HG02870 (cell line): ENCODE measurements at regions not wholly inside any gene's neighbourhood (a gene's known extent, or its start where the extent isn't known, plus 50 kb on each side); places are given as distances from the start of the nearest gene placed in this dataset.
A peak's percentile ranks its signal among the peaks of the same experiment; 100 is the strongest.

Source experiments
- ATAC-seq: cut with Tn5 transposase; IDR thresholded peaks from one replicate; pipeline ENCODE4 v1.9.1; 2021; ENCODE audit warnings: mild to moderate bottlenecking, moderate library complexity; ENCODE audit not compliant: unreplicated experiment

DNA sequence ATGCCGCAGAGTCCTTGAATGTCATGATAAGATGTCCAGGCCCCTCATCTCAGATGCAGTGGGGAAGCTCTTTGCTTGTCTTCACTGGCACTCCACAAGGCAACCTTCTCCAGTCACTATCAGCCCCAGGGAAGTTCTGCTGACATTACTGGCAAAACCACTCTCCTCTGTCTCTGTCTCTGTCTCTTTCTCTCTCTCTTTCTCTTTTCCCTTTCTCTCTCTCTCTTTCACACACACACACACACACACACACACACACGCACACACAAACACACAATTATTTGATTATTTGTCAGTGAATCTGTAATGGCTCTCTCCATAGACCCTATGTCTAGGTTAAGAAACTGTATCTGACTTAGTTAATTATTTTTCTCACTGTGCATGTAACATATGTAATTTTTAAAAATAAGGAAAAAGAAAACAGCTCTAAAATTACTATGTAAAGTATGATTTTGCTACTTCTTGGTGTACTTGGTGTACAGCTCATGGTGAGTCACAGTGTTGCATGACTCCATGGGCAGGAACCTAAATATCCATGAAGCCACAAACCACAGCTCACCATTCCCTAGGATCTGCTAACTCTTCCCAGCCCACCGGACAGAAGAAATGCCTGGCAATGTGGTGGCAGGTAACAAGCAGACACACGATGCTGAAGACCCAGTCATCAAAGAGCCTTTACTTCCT is 594.9 kb upstream of the ID2 start:
- ATAC-seq: no peak

DNA sequence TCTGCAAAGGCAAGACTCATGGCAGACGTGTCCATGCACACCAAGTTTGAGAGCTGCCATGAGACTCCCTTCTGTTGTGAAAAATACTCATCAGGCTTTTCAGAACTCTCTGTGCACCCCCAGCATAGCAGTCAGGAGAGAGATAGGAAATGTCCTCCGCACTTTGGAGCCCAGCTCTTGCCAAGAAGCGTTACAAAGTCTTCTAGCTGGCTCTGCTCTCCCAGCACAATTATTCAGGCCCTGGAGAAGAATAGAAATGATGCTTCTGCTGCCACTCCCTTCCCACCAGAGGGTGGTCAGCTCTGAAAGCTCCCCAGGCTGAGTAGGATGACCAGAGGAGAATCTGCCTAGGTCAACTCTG is 594.4 kb upstream of the ID2 start:
- no peak for ATAC-seq

DNA sequence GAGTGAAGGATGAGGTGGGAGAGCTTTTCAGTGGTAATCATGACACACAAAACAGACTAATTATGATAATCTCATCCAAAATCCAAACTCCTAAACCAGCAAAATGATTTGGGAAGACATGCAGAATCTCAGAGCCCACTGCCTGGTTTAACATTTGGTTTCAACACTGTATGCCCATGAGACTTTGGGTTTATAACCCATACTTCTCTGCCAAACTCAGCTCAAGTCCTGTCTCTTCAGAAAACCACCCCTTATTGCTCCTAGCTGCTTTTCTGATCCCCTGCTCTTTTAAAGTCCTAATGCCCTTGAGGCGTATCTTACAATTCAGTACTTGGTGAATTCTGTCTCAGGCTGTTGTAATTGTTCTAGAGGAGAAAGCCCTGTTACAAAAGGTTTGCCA is 593.0 kb upstream of the ID2 start:
- no peak for ATAC-seq

DNA sequence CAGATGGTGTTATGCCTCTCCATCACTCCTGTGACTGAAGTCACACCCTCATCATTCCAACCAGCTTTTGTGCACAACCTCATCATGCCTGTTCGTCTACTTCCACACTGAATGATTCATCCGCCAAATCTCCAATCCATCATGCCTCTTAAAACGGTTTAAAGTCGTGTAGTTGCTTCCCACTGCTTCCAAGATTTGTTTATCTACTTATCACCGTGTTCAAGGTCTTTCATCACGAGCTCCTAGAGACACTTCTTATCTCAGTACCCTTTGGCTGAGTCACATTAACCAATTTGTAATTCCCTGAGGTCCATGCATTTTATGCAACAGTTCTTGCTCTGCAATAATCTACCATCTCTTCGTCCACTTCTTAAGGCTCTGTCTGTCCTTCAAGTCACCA is 592.3 kb upstream of the ID2 start:
- ATAC-seq: no peak

DNA sequence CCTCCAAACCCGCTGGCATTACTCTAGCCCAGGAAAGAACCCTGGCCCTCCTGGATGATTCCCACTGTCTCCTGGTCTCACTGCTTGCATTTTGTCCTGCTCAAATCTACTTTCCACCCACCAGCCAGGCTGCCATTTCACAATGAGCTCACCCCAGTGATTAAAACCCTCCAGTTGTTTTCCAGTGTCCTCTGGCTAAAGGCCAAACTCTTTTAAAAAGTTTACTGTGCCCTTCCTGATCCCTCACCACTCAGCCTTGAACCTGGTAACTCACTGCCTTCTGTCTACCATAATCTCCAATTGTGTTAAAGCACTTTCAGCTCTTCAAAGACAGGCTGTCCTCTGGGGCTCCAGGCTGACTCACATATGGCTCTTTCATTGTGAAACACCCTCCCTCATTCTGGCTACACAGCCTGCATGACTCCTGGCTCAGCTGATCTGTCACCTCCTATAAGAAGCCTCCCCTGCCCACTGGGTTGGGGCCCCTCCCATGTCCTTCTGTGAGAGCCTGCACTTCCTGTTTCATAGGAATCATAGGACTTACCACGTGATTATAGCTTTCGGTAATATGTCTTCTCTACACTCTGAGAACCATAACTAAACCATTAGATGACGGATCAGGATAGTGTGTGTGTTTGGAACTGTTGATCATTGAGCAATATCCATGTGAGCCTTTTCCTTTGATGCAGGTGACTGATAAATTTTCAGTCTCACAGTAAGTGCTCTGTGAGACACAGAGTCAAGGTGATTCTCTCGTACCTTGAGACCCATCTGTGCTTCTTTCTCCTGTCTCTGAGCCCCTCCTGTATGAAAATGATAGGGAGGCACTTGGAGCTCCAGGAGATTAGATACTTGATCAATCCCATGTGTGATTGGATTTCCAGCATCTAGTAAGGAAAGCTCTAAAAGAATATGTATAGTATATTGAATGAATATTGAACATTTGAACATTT is 590.8 kb upstream of the ID2 start:
- no peak for ATAC-seq

DNA sequence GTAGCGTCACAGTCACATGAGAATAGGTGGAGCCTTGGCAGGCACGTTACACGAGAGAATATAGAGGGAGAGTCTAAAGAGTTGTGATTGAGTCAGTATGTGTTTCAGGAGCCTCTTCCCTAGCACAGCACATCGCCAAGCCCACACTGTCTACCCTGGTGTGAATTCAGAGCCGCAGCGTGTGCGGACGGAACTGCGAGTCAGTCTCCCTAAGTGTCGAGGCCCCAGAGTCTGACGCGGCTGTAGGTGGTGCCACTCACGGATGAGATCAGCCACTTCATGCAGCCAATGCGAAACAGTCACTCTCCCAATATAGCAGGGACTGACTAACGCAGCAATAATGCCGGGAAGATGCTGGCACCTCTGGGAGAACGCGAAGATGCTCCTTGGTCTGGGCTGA is 587.3 kb upstream of the ID2 start:
- ATAC-seq: no peak

DNA sequence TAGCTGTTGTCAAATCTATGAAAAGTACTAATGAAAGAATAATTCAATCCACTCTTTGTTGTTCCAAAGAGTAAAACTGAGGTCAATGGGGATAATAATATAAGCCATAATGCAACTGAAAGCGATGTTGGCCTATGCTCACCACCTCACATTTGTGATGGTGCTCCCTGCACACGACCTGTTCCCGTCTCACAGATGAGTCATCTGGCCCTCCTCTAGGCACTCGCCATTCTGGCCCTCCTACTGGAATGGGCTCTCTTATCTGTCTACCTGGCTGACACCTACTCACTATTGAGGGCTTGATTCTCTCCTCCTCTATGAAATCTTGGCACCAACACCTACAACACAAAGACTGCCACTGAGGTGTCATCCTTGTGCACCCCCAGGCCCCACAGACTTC is 585.9 kb upstream of the ID2 start:
- no peak for ATAC-seq

DNA sequence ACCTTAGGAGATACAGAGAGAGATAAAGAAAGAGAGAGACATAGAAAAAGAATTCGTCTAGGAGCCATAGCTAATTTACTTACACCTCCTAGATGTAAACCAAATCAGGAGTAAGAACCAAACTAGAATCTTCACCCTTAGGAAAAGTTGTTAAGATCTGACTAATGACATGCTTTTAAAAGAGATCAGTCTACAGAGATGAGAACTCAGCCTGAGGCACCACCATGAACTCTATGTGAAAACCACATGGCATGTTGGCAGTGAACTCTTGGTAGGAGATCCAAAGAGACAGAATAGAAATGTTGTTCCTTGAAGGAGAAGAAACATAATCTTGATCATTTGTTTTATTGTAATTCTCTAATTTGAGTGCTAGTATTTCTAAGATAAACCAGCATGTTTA is 585.4 kb upstream of the ID2 start:
- ATAC-seq: no peak

DNA sequence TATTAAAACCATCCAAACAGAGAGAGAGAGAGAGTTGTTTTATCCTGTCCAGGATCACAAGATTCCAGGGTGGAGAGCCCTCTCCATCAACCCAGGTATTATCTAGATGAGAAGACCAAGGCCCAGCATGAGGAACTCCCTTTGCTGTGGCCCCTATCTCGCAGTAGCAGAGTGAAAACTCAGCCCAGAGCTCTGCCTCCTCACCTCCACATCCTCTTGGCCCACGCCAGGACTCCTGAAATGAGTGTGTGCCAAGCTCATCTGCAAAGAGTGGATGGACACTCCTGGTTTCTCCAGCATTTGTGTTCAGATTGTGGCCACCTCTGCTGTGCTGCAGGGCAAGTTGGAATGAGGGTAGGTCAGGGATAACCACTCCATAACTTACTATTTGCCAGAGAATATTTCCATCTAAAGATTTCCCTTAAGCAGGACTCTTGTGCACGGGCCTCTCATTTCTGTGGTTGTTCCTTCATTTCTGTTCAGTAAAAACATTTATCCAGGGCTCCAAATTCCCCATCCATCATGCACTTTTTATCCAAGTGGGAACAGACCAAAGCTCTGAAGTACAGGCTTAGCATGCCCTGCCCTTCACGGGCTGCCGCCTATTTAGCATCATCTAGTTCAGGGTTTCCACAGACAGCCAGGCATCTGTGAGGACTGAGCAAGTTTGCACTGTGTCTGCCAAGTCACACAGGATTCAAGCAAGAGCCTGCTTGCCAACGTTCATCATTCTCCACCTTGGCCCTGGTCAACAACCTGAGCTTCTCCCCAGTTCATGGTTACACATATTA is 583.2 kb upstream of the ID2 start:
- ATAC-seq: no peak

DNA sequence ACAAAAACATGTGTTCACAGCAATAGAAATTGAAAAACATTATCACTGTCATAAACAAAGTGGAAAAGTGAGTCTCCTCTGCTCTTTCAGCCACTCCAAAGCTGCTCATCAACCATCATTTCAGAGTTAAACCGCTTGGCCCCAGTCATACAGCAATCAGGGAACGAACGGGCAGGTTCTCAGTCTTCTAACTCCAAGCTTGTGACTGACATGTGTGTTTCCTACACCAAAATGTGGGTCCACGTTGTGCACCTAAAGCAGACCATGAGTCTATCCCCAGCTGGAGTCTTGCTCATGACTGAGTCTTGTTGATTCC is 582.6 kb upstream of the ID2 start:
- ATAC-seq: no peak

DNA sequence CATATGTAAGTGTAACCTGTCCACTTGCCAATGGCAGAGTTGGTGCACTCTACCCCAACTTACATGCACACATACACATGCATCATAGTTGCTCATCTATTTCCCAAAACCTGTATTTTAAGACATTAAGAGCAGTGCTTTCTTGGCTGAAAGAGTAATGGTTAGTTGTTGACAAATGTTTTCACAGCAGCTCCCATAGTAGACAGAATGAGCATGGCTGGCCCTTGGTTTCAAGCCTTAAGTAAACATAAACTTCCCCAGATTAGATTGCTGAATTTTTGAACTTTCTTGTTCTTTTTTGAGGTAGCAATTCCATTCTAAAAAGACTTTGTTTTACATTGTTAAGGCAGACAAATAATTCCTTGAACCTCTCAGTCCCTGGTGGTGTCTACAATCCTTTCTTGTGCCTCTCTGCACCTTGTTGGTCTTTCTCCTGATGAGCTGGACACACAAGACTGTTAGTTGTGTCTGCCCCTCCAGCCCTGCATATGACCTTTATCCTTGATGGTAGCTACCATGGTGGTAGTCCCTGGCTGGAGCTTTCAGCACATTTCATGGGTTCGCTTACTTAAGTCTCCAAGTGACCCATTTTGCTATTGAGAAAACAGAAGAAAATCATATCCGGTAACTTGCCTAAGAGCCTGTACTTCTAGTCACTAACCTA is 580.1 kb upstream of the ID2 start:
- ATAC-seq: no peak

DNA sequence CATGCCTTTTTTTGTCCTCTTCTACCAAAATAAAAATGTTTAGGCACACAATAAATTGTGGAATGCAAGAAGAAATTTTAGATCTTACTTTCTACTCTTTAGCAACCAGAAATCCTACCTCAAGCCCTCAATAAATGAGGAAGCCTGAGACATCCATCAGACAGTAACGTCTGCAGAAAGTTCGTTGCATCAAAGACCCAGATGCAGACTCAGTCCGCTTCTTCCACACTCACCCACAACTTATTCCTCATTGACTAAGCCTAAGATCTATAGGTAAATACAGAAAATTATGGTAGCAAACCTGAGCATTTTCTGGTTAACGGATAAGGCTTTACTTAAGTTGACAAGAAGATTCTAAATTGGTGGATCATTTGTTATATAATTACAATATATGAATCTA is 579.4 kb upstream of the ID2 start:
- ATAC-seq: no peak

DNA sequence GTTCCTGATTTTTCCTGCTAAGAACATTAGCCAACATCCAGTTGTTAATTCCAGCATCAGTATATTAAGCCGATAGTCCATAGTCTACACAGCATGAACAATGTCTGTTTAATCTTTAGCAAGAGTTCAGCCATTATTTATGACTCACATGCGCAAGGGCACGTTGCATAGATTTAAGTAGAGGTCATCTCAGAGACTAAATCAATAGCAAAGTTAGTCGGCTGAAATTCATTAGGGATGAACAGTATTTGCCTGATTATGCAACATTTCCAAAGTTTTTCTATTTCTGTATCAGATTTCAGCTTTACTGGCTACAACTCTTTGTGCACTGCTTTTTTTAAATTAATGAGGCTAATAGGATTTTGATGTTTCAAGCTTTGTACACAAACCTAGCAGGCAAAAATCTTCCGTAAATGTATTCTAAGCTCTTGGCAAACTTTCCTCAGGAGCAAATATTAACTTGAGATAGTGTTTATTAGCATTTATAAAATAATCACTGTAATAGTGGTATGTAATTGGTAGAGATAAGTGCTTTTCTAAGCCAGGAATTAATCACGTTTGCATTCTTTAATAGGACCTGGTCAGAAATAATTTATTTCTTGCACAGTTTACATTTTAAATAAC is 578.7 kb upstream of the ID2 start:
- ATAC-seq: no peak

DNA sequence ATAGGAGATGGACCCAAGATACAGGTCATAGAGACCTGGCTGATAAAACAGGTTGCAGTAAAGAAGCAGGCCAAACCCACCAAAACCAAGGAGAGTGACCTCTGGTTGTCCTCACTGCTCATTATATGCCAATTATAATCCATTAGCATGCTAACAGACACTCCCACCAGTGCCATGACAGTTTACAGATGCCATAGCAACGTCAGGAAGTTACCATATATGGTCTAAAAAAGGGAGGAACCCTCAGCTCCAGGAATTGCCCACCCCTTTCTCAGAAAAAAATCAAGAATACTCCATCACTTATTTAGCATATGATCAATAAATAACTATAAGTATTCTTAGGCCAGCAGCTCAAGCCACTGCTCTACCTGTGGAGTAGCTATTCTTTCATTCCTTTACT is 574.7 kb upstream of the ID2 start:
- ATAC-seq: no peak

DNA sequence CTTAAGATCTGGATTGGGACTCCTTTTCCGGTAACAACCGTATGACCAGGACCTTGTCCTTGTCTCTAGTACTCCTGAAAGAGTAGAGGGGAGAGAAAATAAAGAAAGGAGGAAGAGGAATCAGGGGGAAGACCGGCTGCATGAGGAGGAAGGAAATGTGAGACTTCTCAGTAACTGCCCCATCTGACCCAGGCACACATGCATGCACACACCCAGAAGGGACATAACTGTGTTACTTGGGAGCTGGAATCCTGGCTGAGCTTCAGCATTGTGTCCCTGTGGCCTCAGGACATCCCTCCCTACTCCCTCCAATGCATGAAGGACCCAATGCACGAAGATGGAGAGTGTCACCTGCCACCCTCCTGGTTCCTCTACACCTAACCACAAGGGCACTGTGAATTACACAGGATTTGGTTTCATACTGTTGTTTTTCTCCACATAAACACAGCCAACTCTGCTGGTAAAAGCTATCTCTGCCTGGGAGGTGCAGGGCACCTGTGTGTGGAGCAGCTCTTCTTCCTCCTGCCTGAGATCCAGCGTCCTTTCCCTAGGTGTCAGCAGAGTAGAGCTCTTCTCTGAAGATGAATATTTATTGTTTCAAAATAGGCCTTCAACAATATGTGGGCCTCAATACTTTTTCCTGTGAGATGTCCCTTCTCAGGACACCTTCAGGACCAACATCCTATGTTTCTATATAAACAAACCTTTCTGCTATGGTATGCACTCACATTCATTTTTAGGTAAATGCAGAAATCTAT is 574.1 kb upstream of the ID2 start:
- ATAC-seq: no peak

DNA sequence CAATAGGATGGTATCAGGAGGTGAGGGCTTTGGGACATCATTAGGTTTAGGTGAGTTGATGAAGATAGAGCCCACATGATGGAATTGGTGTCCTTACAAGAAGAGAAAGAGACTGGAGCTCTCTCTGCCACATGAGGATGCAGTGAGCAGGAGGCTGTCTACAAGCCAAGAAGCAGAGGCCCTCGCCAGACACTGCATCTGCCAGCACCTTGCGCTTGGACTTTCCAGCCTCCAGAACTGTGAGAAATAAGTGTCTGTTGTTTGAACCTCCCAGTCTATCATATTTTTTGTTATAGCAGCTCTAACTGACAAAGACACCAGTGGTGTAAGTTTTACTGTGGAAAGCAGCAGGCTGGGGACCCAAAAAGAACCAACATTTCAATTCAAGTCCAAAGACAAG is 571.1 kb upstream of the ID2 start:
- ATAC-seq: no peak

DNA sequence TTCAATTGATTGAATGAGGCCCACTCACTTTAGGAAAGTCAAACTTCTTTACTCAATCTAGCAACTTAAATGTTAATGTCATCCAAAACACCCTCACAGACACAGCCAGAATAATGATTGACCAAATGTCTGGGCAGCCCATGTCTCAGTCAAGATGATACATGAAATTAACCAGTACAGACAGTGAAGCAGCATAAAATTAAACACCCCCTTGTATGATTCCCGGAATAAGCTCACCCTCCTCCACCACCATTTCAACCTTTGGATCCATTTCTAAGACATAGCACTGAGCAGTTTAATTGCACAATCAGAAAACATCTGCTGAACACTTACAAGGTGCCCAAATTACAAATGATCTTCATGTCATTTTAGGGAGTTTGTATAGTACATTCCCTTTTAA is 570.7 kb upstream of the ID2 start:
- no peak for ATAC-seq

DNA sequence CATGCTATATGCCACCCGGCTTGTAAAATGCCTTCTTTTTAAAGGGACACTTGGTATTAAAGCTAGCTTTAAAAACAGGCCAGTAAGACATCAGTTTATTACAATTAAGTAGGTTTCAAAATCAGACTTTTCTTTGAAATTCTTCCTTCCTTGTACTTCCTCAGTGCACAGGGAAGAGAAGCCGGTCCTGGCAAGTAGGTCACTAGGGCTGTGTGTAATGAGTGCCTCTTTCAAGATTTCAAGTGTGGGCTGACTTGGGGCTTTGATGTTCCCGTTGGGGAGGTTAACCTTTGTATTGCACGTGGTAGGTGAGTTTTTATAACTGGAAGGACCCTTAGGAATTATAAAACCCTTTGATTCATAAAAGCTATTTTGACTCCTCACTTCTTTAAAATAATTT is 566.4 kb upstream of the ID2 start:
- ATAC-seq: no peak

DNA sequence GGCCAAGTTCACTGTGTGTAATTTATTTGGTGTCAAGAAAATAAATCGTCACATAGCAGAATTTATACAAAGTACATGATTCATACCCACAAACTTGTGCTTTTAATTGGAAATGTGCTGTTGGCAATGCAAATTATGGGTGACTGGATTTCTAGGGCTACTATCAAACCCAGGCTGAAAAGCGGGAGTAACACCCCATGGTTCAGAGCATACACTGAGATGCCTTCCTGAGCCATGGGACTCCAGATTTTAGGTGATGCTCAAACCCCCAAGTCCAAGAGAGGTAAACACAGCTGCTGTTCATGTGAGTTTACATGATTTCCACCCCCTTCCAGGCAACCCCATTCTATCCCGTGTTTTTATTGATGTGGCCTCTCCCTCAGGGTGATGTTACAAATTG is 565.9 kb upstream of the ID2 start:
- ATAC-seq: no peak

DNA sequence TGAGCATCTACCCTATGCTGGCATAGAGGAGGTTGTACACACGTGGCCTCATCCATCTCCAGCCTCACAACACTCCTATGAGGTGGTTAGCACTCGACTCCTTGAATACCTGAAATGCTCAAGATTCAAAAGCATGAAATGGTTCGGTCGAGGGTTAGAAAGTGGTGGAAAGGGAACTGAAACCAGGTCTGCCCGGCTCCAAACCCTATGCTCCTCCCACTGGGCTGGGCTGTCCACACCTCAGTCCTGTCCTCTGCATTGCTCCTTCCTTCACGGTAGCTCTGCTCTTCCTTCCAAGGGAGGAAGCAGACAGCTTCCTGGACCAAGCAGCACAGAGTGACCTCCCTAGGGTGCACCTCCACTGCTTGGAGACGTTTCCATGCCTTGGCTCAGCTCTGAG is 565.2 kb upstream of the ID2 start:
- ATAC-seq: peak; percentile 98
